Duodenal mucosa (tissue), 2 donors: ENCODE measurements at regions not wholly inside any gene's neighbourhood (a gene's known extent, or its start where the extent isn't known, plus 50 kb on each side); places are given as distances from the start of the nearest gene placed in this dataset.

Experiments used
- H3K27ac ChIP-seq: one replicate; pipeline ENCODE4 v1.7.0; 2013; ENCODE audit warnings: low read depth, low read length
- H3K27me3 ChIP-seq, 2 donors: one replicate each; pipeline ENCODE4 v1.7.0; 2013; ENCODE audit warnings: low read length in 2 of 2, control low read depth in 1 of 2; ENCODE audit not compliant: insufficient read depth in 2 of 2, control insufficient read depth in 1 of 2
- H3K36me3 ChIP-seq, 2 donors: one replicate each; pipeline ENCODE4 v1.7.0; 2013; ENCODE audit warnings: low read length in 2 of 2, control low read depth in 1 of 2; ENCODE audit not compliant: insufficient read depth in 2 of 2, control insufficient read depth in 1 of 2
- H3K4me1 ChIP-seq, 2 donors: one replicate each; pipeline ENCODE4 v1.7.0; 2013; ENCODE audit warnings: low read length in 2 of 2, control low read depth in 1 of 2; ENCODE audit not compliant: insufficient read depth in 2 of 2, control insufficient read depth in 1 of 2
- H3K4me3 ChIP-seq, 2 donors: one replicate each; pipeline ENCODE4 v1.7.0; 2013; ENCODE audit warnings: low read length in 2 of 2, low read depth in 1 of 2
- H3K9ac ChIP-seq, 2 donors: one replicate each; pipeline ENCODE4 v1.7.0; 2013; ENCODE audit warnings: low read length in 2 of 2, low read depth in 1 of 2
- H3K9me3 ChIP-seq, 2 donors: one replicate each; pipeline ENCODE4 v1.7.0; 2013; ENCODE audit warnings: low read length in 2 of 2, control low read depth in 1 of 2; ENCODE audit not compliant: control insufficient read depth in 1 of 2

GRCh38 chr3:24594161-24594560 is 99.5 kb upstream of the THRB start:
- Histone ChIP-seq H3K4me3 (no peak overlapping the region), H3K9me3 (no peaks in the 10 kb centered on the region), H3K36me3 (no peaks in the 10 kb centered on the region), H3K4me1 (peaks cover 14 to 15% of the 10 kb centered on the region in 2 donors), H3K27ac (no peak overlapping the region), H3K9ac (no peak overlapping the region), H3K27me3 (peaks cover 0 to 10% of the 10 kb centered on the region in 2 donors)

DNA sequence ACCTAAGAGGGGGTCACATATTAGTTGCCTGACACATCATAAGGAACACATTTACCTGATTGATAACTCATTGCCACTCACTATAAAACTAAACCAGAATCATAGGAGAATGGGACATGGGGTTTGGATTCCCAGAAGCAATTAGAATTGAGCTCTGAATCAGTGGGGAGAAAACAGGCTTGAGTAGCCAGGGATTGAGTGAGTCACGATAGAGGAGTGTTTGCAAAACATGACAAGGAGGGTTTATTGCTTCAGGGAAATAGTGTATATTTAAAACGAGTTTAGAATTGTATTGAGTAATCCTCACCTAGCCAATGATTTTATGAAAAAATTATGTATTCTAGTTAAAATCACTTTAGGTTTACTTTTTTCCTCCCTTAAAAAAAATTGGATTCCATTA is 101.1 kb upstream of the THRB start:
- H3K36me3 ChIP-seq, result no peaks in the 10 kb centered on the region
- H3K4me3 ChIP-seq, result no peak overlapping the region
- H3K4me1 ChIP-seq, result peaks cover 3 to 9% of the 10 kb centered on the region in 2 donors
- H3K27me3 ChIP-seq, result peaks cover 0 to 11% of the 10 kb centered on the region in 2 donors
- no peaks in the 10 kb centered on the region for H3K9me3 ChIP-seq
- no peak overlapping the region for H3K27ac ChIP-seq
- no peak overlapping the region for H3K9ac ChIP-seq

GRCh38 chr3:24596626-24597025 is 102.0 kb upstream of the THRB start:
- H3K27ac ChIP-seq, result no peak overlapping the region
- no peak overlapping the region for H3K9ac ChIP-seq
- no peaks in the 10 kb centered on the region for H3K36me3 ChIP-seq
- H3K4me3 ChIP-seq, result no peak overlapping the region
- no peaks in the 10 kb centered on the region for H3K9me3 ChIP-seq
- H3K4me1 ChIP-seq, result peaks cover 3 to 9% of the 10 kb centered on the region in 2 donors
- H3K27me3 ChIP-seq, result peaks cover 0 to 17% of the 10 kb centered on the region in 2 donors

DNA sequence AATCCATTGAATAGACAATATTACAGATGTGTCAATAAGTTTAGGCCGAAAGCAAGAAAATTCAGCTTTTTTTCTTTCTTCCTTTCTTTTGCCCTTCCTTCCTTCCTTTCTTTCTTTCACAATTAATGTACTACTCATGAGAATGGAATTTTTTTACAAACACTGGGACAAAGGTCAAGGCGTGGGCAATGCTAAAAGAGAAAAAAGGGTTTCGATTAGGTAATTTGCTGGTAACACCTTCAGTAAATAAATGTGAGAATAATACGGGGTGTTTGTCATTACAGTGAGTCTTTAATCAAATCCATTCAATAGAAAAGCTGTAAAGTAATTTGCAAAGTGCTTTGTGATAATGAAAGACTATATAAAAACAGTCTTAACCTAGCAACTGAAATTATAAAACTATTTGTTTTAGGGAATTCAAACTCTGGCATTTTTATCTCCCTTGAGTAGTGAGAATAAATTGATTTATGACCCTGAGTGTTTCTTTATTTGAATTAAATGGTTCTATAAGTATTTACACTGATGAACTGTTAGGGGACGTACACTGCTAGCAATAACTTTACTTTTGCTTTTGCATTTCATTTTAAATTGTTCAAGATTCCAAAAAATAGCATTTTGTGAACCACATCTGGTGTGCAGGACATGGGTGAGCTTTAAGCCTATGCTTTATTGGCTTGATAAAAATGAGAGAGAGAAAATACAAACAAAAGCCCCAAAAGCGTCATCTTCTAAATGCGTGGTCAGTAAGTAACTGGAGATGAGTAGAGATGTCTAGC is 104.2 kb upstream of the THRB start:
- Histone ChIP-seq H3K9ac (no peak overlapping the region), H3K4me3 (no peak overlapping the region)

GRCh38 chr3:24601066-24601939 is 106.7 kb upstream of the THRB start:
- Histone ChIP-seq H3K27ac (no peak overlapping the region), H3K9ac (no peak overlapping the region), H3K27me3 (peaks cover 0 to 35% of the 10 kb centered on the region in 2 donors), H3K4me1 (peaks cover 3 to 9% of the 10 kb centered on the region in 2 donors), H3K36me3 (no peaks in the 10 kb centered on the region), H3K9me3 (no peaks in the 10 kb centered on the region), H3K4me3 (no peak overlapping the region)

More for the DNA sequence above, 104.2 kb upstream of the THRB start:
- Histone ChIP-seq H3K27ac (no peak overlapping the region), H3K9me3 (no peaks in the 10 kb centered on the region), H3K4me1 (peaks cover 3 to 9% of the 10 kb centered on the region in 2 donors), H3K36me3 (no peaks in the 10 kb centered on the region), H3K27me3 (peaks cover 0 to 33% of the 10 kb centered on the region in 2 donors)

DNA sequence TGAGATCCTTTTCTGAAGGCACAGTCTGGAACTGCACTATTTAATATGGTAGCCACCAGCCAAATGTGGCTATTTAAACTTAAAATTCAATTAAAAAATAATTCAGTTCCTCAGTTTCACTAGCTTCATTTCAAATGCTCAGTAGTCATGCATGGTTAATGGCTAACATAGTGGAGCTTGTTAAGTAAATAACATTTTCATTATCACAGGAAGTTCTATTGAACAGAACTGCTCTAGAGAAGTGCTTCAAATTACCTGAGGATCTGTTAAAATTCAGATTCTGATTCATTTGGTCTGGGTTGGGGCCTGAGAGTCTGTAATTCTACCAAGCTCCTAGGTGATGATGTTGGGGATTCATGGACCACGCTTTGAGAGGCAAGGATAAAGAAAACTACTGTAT is 109.6 kb upstream of the THRB start:
- no peak overlapping the region for H3K4me3 ChIP-seq
- peaks cover 0 to 48% of the 10 kb centered on the region in 2 donors for H3K27me3 ChIP-seq
- no peak overlapping the region for H3K27ac ChIP-seq
- H3K4me1 ChIP-seq, result peaks cover 0 to 1% of the 10 kb centered on the region in 2 donors
- H3K36me3 ChIP-seq, result no peaks in the 10 kb centered on the region
- H3K9ac ChIP-seq, result no peak overlapping the region
- no peaks in the 10 kb centered on the region for H3K9me3 ChIP-seq

GRCh38 chr3:24605511-24606028 is 110.9 kb upstream of the THRB start:
- Histone ChIP-seq H3K9ac (no peak overlapping the region), H3K9me3 (no peaks in the 10 kb centered on the region), H3K36me3 (no peaks in the 10 kb centered on the region), H3K27ac (no peak overlapping the region), H3K4me3 (no peak overlapping the region), H3K27me3 (peaks cover 0 to 58% of the 10 kb centered on the region in 2 donors), H3K4me1 (no peaks in the 10 kb centered on the region)

DNA sequence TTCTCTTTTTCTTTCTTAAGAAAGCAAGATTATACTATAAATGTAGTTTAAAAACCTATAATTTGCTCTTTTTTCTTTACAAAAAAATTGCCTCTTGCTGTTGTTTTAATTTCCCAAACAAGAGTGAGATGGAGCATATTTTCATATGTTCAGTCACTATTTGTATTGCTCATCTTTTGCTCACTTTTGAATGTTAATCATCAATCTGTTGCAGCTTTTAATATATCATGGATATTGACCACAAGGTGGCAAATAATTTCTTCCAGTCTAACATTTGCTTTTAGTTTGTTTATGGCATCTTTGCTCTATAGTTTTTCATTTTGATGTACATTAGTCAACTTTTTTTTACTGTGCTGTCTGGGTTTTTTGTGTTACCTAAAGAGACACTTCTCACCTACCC is 112.6 kb upstream of the THRB start:
- Histone ChIP-seq H3K27me3 (peaks cover 0 to 47% of the 10 kb centered on the region in 2 donors), H3K4me1 (no peaks in the 10 kb centered on the region), H3K9me3 (no peaks in the 10 kb centered on the region), H3K9ac (no peak overlapping the region), H3K4me3 (no peak overlapping the region), H3K36me3 (no peaks in the 10 kb centered on the region), H3K27ac (no peak overlapping the region)

DNA sequence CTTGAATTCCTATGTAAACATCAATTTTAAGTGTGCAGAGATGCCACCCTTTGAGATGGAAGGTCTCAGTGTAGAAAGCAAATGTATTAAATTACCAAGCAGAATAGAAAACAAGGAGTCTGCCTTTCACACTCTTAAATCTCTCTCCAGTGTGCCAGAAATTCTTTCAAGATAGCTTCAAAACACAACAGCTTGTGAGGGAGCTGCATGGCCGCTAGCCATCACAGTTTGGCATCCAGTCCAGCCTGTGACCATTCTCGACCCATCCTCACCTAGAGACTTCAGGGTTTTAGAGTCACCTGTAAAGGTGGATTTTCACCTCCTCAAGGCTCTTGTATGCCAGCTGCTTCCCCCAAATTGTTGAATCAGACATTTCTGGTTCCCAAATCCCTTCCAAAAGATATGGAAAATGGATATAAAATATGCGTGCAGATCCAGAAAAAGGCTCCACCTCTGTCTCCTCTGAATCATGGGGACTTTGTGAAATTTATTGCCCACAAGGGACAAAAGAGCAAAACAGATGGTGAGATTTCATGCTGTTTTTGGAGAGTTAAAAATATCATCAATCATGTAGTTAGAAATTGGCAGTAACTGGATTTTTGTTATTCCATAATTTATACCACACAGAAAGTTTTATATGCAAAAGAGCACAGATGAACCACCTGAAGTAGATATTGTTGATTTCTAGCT is 114.2 kb upstream of the THRB start:
- H3K9me3 ChIP-seq, result no peaks in the 10 kb centered on the region
- no peak overlapping the region for H3K9ac ChIP-seq
- H3K27me3 ChIP-seq, result peaks cover 0 to 41% of the 10 kb centered on the region in 2 donors
- no peaks in the 10 kb centered on the region for H3K36me3 ChIP-seq
- no peak overlapping the region for H3K27ac ChIP-seq
- H3K4me3 ChIP-seq, result no peak overlapping the region
- no peaks in the 10 kb centered on the region for H3K4me1 ChIP-seq
